B cell (primary cell): ENCODE measurements at regions not wholly inside any gene's neighbourhood (a gene's known extent, or its start where the extent isn't known, plus 50 kb on each side); places are given as distances from the start of the nearest gene placed in this dataset.

Experiments used
- ATAC-seq: fragments of 200-7000 bp; cut with Tn5 transposase; one replicate; pipeline ENCODE4 v1.10.0; 2021; ENCODE audit warnings: low read depth, mild to moderate bottlenecking, moderate number of reproducible peaks, moderate library complexity
- CTCF ChIA-PET: fragments of 350-600 bp; sonication (Branson Sonifier 250); formaldehyde crosslinking; loops from one replicate; lab custom pipeline; 2021; ENCODE audit warnings: antibody characterized with exemption, inconsistent platforms; lab: Charles Lee
- POLR2A ChIA-PET: fragments of 350-600 bp; sonication (Branson Sonifier 250); formaldehyde crosslinking; loops from one replicate; lab custom pipeline; 2021; ENCODE audit warnings: antibody characterized with exemption; lab: Charles Lee
- DNase-seq: peaks from one replicate; pipeline ENCODE4 v3.0.0; 2013
- H2AFZ ChIP-seq: 2 replicates; pipeline ENCODE4 v1.6.1; 2012; ENCODE audit warnings: mild to moderate bottlenecking, low read depth, low read length; ENCODE audit not compliant: insufficient read depth, poor library complexity, severe bottlenecking
- H3K27ac ChIP-seq, 2 donors: 1 replicate in 1 of 2; 2 replicates in 1 of 2; pipeline ENCODE4 v1.5.1; 2012 to 2013; ENCODE audit warnings: low read length in 2 of 2, mild to moderate bottlenecking in 2 of 2, moderate library complexity in 1 of 2
- H3K27me3 ChIP-seq, 4 experiments: fragments of 200-600 bp in 1 of 4; sonication (generic) in 1 of 4; replicated peaks in 1 of 4; 1 replicate in 2 of 4; 2 replicates in 2 of 4; pipeline versions ENCODE4 v1.6.1 to v1.7.0; 2013 to 2016; ENCODE audit warnings: low read length in 3 of 4, mild to moderate bottlenecking in 2 of 4, mixed read lengths in 1 of 4, moderate library complexity in 1 of 4; ENCODE audit not compliant: insufficient read depth in 4 of 4, control insufficient read depth in 3 of 4; ENCODE audit errors: control extremely low read depth in 1 of 4
- H3K36me3 ChIP-seq, 2 experiments: replicated peaks in 1 of 2; 1 replicate in 1 of 2; 2 replicates in 1 of 2; pipeline versions ENCODE4 v1.6.1 to v1.7.1; 2013; ENCODE audit warnings: low read length in 1 of 2; ENCODE audit not compliant: insufficient read depth in 2 of 2, control insufficient read depth in 1 of 2; ENCODE audit errors: control extremely low read depth in 1 of 2, extremely low read depth in 1 of 2
- H3K4me1 ChIP-seq, 2 donors: fragments of 200-600 bp in 1 of 2; sonication (generic) in 1 of 2; 1 replicate in 1 of 2; 2 replicates in 1 of 2; pipeline versions ENCODE4 v1.5.1 to v1.6.1; 2013 to 2017; ENCODE audit warnings: low read length in 2 of 2; ENCODE audit not compliant: control insufficient read depth in 2 of 2, insufficient read depth in 2 of 2
- H3K4me2 ChIP-seq: replicated peaks from 2 replicates; pipeline ENCODE3; 2012; ENCODE audit warnings: mild to moderate bottlenecking, low read depth, low read length; ENCODE audit not compliant: poor library complexity, severe bottlenecking
- H3K4me3 ChIP-seq, 5 experiments: fragments of 200-600 bp in 1 of 5; sonication (generic) in 1 of 5; 1 replicate in 3 of 5; 2 replicates in 2 of 5; pipeline versions ENCODE4 v1.5.1 to v1.7.0; 2011 to 2016; ENCODE audit warnings: low read length in 4 of 5, mild to moderate bottlenecking in 4 of 5, low read depth in 2 of 5, control low read depth in 1 of 5, moderate library complexity in 1 of 5; ENCODE audit not compliant: insufficient read depth in 1 of 5; ENCODE audit errors: control extremely low read depth in 1 of 5, extremely low read depth in 1 of 5
- H3K79me2 ChIP-seq: fragments of 200-600 bp; sonication (generic); one replicate; pipeline ENCODE4 v1.6.0; 2016; ENCODE audit warnings: low read length; ENCODE audit not compliant: control insufficient read depth, insufficient read depth
- H3K9ac ChIP-seq: fragments of 200-600 bp; sonication (generic); 2 replicates; pipeline ENCODE4 v1.6.1; 2017; ENCODE audit warnings: mild to moderate bottlenecking, low read length, moderate library complexity
- H3K9me3 ChIP-seq, 3 donors: one replicate each; pipeline versions ENCODE4 v1.6.1 to v1.7.1; 2013; ENCODE audit warnings: low read length in 2 of 3; ENCODE audit not compliant: control insufficient read depth in 2 of 3, insufficient read depth in 1 of 3; ENCODE audit errors: control extremely low read depth in 1 of 3
- H4K20me1 ChIP-seq: 2 replicates; pipeline ENCODE4 v1.6.0; 2012; ENCODE audit warnings: mild to moderate bottlenecking, low read length; ENCODE audit not compliant: insufficient read depth, control insufficient read depth, poor library complexity, severe bottlenecking
- H3K27ac Mint-ChIP-seq: one replicate; pipeline ENCODE4 v1.8.0; 2021; ENCODE audit warnings: mixed read lengths
- H3K27me3 Mint-ChIP-seq: one replicate; pipeline ENCODE4 v1.8.0; 2021; ENCODE audit warnings: mixed read lengths
- H3K4me1 Mint-ChIP-seq: one replicate; pipeline ENCODE4 v1.8.0; 2021; ENCODE audit warnings: mixed read lengths
- H3K4me3 Mint-ChIP-seq: one replicate; pipeline ENCODE4 v1.8.0; 2021; ENCODE audit warnings: mixed read lengths
- H3K9me3 Mint-ChIP-seq: one replicate; pipeline ENCODE4 v1.8.0; 2022; ENCODE audit warnings: mixed read lengths; ENCODE audit not compliant: insufficient read depth
- EZH2 ChIP-seq: IDR thresholded peaks from 2 replicates; pipeline ENCODE4 v1.6.1; 2012; ENCODE audit warnings: borderline replicate concordance, low read depth, mild to moderate bottlenecking, moderate library complexity, low read length; ENCODE audit not compliant: insufficient read depth, poor library complexity, severe bottlenecking
- WGBS: methylation state at CpG from one replicate; pipeline ENCODE4 v1.1.5; 2013; ENCODE audit warnings: missing lambda C conversion rate; ENCODE audit not compliant: insufficient coverage; 5-methylcytosine and 5-hydroxymethylcytosine counted together
- intact Hi-C: fragments of 100-400 bp; cut with micrococcal nuclease; formaldehyde crosslinking; loops from one replicate; pipeline ENCODE4 v1.10.0; 2022
- TF ChIP-seq, protein P1 (sequence below): fragments of 200-600 bp; IDR thresholded peaks from one replicate; pipeline ENCODE4 v1.8.0; 2022; ENCODE audit warnings: antibody characterized with exemption, mild to moderate bottlenecking

GRCh38 chr11:109023036-109023435 lies 358.2 kb downstream of the DDX10 start:
- POLR2A ChIA-PET, result no interaction called here
- Mint-ChIP-seq H3K27ac (no peak overlapping the region), H3K9me3 (peaks cover 6% of the 10 kb centered on the region), H3K4me3 (no peak overlapping the region), H3K4me1 (no peaks in the 10 kb centered on the region), H3K27me3 (no peaks in the 10 kb centered on the region)
- no peak overlapping the region for H3K9ac ChIP-seq
- H3K4me1 ChIP-seq, result no peaks in the 10 kb centered on the region
- no peaks in the 10 kb centered on the region for H4K20me1 ChIP-seq
- no peak overlapping the region for H2AFZ ChIP-seq
- H3K27ac ChIP-seq, result no peak overlapping the region
- intact Hi-C loops, result no loop called here
- H3K4me2 ChIP-seq, result no peak overlapping the region
- H3K9me3 ChIP-seq, result no peaks in the 10 kb centered on the region
- no peak overlapping the region for H3K4me3 ChIP-seq
- ATAC-seq (no peak), DNase-seq (no peak)
- CTCF ChIA-PET, result no interaction called here
- no peaks in the 10 kb centered on the region for H3K79me2 ChIP-seq
- no peaks in the 10 kb centered on the region for H3K27me3 ChIP-seq
- no CpG with 5 or more reads among the region's 2 CpGs for WGBS
- H3K36me3 ChIP-seq, result no peaks in the 10 kb centered on the region
- TF ChIP-seq, protein P1, sequence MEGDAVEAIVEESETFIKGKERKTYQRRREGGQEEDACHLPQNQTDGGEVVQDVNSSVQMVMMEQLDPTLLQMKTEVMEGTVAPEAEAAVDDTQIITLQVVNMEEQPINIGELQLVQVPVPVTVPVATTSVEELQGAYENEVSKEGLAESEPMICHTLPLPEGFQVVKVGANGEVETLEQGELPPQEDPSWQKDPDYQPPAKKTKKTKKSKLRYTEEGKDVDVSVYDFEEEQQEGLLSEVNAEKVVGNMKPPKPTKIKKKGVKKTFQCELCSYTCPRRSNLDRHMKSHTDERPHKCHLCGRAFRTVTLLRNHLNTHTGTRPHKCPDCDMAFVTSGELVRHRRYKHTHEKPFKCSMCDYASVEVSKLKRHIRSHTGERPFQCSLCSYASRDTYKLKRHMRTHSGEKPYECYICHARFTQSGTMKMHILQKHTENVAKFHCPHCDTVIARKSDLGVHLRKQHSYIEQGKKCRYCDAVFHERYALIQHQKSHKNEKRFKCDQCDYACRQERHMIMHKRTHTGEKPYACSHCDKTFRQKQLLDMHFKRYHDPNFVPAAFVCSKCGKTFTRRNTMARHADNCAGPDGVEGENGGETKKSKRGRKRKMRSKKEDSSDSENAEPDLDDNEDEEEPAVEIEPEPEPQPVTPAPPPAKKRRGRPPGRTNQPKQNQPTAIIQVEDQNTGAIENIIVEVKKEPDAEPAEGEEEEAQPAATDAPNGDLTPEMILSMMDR, result no peak
- no peak for TF ChIP-seq EZH2

- Histone ChIP-seq H3K27me3 (no peaks in the 10 kb centered on the region), H3K79me2 (no peaks in the 10 kb centered on the region), H3K36me3 (no peaks in the 10 kb centered on the region), H3K4me2 (no peak overlapping the region), H2AFZ (no peak overlapping the region), H3K27ac (no peak overlapping the region), H3K4me3 (no peak overlapping the region), H4K20me1 (no peaks in the 10 kb centered on the region), H3K4me1 (no peaks in the 10 kb centered on the region), H3K9ac (no peak overlapping the region), H3K9me3 (peaks cover 0 to 4% (median 0%) of the 10 kb centered on the region in 3 donors)
- ATAC-seq (no peak), DNase-seq (no peak)
- H3K4me3 Mint-ChIP-seq, result no peak overlapping the region
- WGBS, result 50% methylated on average over 1 of the region's 1 CpG
- peaks cover 5% of the 10 kb centered on the region for H3K27me3 Mint-ChIP-seq
- ChIA-PET CTCF (no interaction called here), POLR2A (no interaction called here)
- intact Hi-C loops, result no loop called here
- H3K9me3 Mint-ChIP-seq, result peaks cover 6% of the 10 kb centered on the region
- H3K4me1 Mint-ChIP-seq, result no peaks in the 10 kb centered on the region
- H3K27ac Mint-ChIP-seq, result no peak overlapping the region
- TF ChIP-seq, protein P1, result no peak
- no peak for TF ChIP-seq EZH2
Measured at GRCh38 chr11:109026891-109027489, 362.1 kb downstream of the DDX10 start.
